HEK293 (cell line): ENCODE measurements at regions not wholly inside any gene's neighbourhood (a gene's known extent, or its start where the extent isn't known, plus 50 kb on each side); places are given as distances from the start of the nearest gene placed in this dataset.

Source experiments
- GLIS2 ChIP-seq: fragments of 450-650 bp; formaldehyde crosslinking; IDR thresholded peaks from 2 replicates; pipeline ENCODE4 v1.5.1; 2016; ENCODE audit warnings: missing biosample characterization, missing genetic modification characterization
- KLF7 ChIP-seq: fragments of 450-650 bp; formaldehyde crosslinking; IDR thresholded peaks from 2 replicates; pipeline ENCODE4 v1.5.1; 2016; ENCODE audit warnings: missing biosample characterization, missing genetic modification characterization, borderline replicate concordance
- KLF8 ChIP-seq: fragments of 450-650 bp; formaldehyde crosslinking; IDR thresholded peaks from 2 replicates; pipeline ENCODE4 v1.5.1; 2016; ENCODE audit warnings: missing biosample characterization, missing genetic modification characterization
- OVOL3 ChIP-seq: fragments of 450-650 bp; formaldehyde crosslinking; IDR thresholded peaks from 2 replicates; pipeline ENCODE4 v1.5.1; 2016; ENCODE audit warnings: missing biosample characterization, missing genetic modification characterization
- TCF7L2 ChIP-seq: IDR thresholded peaks from 2 replicates; pipeline ENCODE4 v1.6.1; 2011; ENCODE audit warnings: low read depth, mild to moderate bottlenecking, inconsistent platforms, low read length, moderate library complexity, borderline replicate concordance
- TRIM28 ChIP-seq: IDR thresholded peaks from 2 replicates; pipeline ENCODE4 v1.6.1; 2011; ENCODE audit warnings: low read length, control low read depth, borderline replicate concordance
- ZNF10 ChIP-seq: fragments of 450-650 bp; formaldehyde crosslinking; IDR thresholded peaks from 2 replicates; pipeline ENCODE4 v1.5.1; 2017; ENCODE audit warnings: missing biosample characterization, missing genetic modification characterization
- ZNF121 ChIP-seq: fragments of 450-650 bp; formaldehyde crosslinking; IDR thresholded peaks from 2 replicates; pipeline ENCODE4 v1.5.1; 2016; ENCODE audit warnings: missing biosample characterization, missing genetic modification characterization
- ZNF138 ChIP-seq: fragments of 450-650 bp; formaldehyde crosslinking; IDR thresholded peaks from 2 replicates; pipeline ENCODE4 v1.5.1; 2016; ENCODE audit warnings: missing biosample characterization, missing genetic modification characterization, borderline replicate concordance
- ZNF211 ChIP-seq: fragments of 450-650 bp; formaldehyde crosslinking; IDR thresholded peaks from 2 replicates; pipeline ENCODE4 v1.5.1; 2016; ENCODE audit warnings: low read depth, missing biosample characterization, missing genetic modification characterization
- ZNF23 ChIP-seq: fragments of 450-650 bp; formaldehyde crosslinking; IDR thresholded peaks from 2 replicates; pipeline ENCODE4 v1.5.1; 2016; ENCODE audit warnings: missing biosample characterization, missing genetic modification characterization, borderline replicate concordance
- ZNF239 ChIP-seq: fragments of 450-650 bp; formaldehyde crosslinking; IDR thresholded peaks from 2 replicates; pipeline ENCODE4 v1.5.1; 2016; ENCODE audit warnings: missing biosample characterization, missing genetic modification characterization
- ZNF302 ChIP-seq: fragments of 450-650 bp; formaldehyde crosslinking; IDR thresholded peaks from 2 replicates; pipeline ENCODE4 v1.5.1; 2016; ENCODE audit warnings: missing biosample characterization, missing genetic modification characterization, low read depth
- ZNF335 ChIP-seq: fragments of 450-650 bp; formaldehyde crosslinking; conservative IDR thresholded peaks from 2 replicates; pipeline ENCODE4 v1.5.1; 2016; ENCODE audit warnings: missing biosample characterization, missing genetic modification characterization
- ZNF830 ChIP-seq: fragments of 450-650 bp; IDR thresholded peaks from 2 replicates; pipeline ENCODE4 v1.5.0; 2018; ENCODE audit warnings: missing biosample characterization, missing genetic modification characterization, low read depth, mild to moderate bottlenecking, moderate library complexity
- TF ChIP-seq, protein P1 (sequence below): fragments of 450-650 bp; formaldehyde crosslinking; IDR thresholded peaks from 2 replicates; pipeline ENCODE4 v1.5.1; 2017; ENCODE audit warnings: missing biosample characterization, missing genetic modification characterization
- TF ChIP-seq, protein P2 (sequence below): fragments of 450-650 bp; formaldehyde crosslinking; IDR thresholded peaks from 2 replicates; pipeline ENCODE4 v1.5.1; 2016; ENCODE audit warnings: missing biosample characterization, missing genetic modification characterization
- TF ChIP-seq, protein P3 (sequence below): fragments of 450-650 bp; formaldehyde crosslinking; optimal IDR thresholded peaks from 2 replicates; pipeline ENCODE3; 2016; ENCODE audit warnings: missing biosample characterization, mild to moderate bottlenecking, missing genetic modification characterization
- TF ChIP-seq, protein P4 (sequence below): fragments of 450-650 bp; formaldehyde crosslinking; IDR thresholded peaks from 2 replicates; pipeline ENCODE4 v1.5.1; 2017; ENCODE audit warnings: missing biosample characterization, missing genetic modification characterization
- TF ChIP-seq, protein P5 (sequence below): fragments of 450-650 bp; formaldehyde crosslinking; IDR thresholded peaks from 2 replicates; pipeline ENCODE4 v1.5.1; 2016; ENCODE audit warnings: missing biosample characterization, missing genetic modification characterization, borderline replicate concordance
- TF ChIP-seq, protein P6 (sequence below): fragments of 450-650 bp; formaldehyde crosslinking; IDR thresholded peaks from 2 replicates; pipeline ENCODE4 v1.5.1; 2016; ENCODE audit warnings: missing biosample characterization, missing genetic modification characterization
- TF ChIP-seq, protein P7 (sequence below): IDR thresholded peaks from 2 replicates; pipeline ENCODE4 v1.6.1; 2011; ENCODE audit warnings: mild to moderate bottlenecking, low read depth, low read length, borderline replicate concordance
- TF ChIP-seq, protein P8 (sequence below): fragments of 450-650 bp; formaldehyde crosslinking; IDR thresholded peaks from 2 replicates; pipeline ENCODE4 v1.5.1; 2016; ENCODE audit warnings: missing biosample characterization, missing genetic modification characterization, low read depth

DNA sequence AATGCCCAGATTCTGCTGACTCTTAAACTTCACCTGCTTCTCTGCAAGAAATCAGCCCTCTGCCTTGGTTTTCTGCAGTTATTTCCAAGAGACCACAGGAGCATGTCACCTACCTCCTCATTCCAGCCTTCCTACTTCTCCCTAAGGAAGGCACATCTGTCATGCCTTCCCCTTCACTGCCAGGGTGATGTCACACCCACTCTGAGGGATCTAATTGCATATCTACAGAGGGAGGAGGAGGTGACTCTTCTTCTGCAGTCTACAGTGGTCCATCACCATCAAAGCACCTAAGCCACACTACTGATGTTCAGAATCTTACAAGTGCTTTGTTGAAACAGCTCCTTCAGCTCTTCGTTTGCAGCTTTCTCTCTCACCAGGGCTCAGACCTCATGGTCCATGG lies 275.5 kb downstream of the FGFR2 start (continued):
- TF ChIP-seq ZNF335 (tag by site-specific recombination) (no peak), KLF7 (no peak), ZNF302 (tag by site-specific recombination) (no peak), TRIM28 (no peak), KLF8 (no peak), OVOL3 (tag by site-specific recombination) (no peak), ZNF121 (tag by site-specific recombination) (no peak), GLIS2 (tag by site-specific recombination) (no peak), ZNF211 (no peak), ZNF830 (tag by site-specific recombination) (no peak), ZNF138 (tag by site-specific recombination) (no peak), ZNF239 (tag by site-specific recombination) (no peak), ZNF23 (tag by site-specific recombination) (no peak), TCF7L2 (no peak), ZNF10 (no peak; the same call in 1 of the 2 replicates)
- TF ChIP-seq, protein P1, sequence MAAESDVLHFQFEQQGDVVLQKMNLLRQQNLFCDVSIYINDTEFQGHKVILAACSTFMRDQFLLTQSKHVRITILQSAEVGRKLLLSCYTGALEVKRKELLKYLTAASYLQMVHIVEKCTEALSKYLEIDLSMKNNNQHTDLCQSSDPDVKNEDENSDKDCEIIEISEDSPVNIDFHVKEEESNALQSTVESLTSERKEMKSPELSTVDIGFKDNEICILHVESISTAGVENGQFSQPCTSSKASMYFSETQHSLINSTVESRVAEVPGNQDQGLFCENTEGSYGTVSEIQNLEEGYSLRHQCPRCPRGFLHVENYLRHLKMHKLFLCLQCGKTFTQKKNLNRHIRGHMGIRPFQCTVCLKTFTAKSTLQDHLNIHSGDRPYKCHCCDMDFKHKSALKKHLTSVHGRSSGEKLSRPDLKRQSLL: no peak
- TF ChIP-seq, protein P2, sequence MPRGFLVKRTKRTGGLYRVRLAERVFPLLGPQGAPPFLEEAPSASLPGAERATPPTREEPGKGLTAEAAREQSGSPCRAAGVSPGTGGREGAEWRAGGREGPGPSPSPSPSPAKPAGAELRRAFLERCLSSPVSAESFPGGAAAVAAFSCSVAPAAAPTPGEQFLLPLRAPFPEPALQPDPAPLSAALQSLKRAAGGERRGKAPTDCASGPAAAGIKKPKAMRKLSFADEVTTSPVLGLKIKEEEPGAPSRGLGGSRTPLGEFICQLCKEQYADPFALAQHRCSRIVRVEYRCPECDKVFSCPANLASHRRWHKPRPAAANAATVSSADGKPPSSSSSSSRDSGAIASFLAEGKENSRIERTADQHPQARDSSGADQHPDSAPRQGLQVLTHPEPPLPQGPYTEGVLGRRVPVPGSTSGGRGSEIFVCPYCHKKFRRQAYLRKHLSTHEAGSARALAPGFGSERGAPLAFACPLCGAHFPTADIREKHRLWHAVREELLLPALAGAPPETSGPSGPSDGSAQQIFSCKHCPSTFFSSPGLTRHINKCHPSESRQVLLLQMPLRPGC (tag by site-specific recombination): peak; percentile 61; the same call in 1 of the 2 replicates
- TF ChIP-seq, protein P3, sequence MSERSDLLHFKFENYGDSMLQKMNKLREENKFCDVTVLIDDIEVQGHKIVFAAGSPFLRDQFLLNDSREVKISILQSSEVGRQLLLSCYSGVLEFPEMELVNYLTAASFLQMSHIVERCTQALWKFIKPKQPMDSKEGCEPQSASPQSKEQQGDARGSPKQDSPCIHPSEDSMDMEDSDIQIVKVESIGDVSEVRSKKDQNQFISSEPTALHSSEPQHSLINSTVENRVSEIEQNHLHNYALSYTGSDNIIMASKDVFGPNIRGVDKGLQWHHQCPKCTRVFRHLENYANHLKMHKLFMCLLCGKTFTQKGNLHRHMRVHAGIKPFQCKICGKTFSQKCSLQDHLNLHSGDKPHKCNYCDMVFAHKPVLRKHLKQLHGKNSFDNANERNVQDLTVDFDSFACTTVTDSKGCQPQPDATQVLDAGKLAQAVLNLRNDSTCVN (tag by site-specific recombination): no peak
- TF ChIP-seq, protein P4, sequence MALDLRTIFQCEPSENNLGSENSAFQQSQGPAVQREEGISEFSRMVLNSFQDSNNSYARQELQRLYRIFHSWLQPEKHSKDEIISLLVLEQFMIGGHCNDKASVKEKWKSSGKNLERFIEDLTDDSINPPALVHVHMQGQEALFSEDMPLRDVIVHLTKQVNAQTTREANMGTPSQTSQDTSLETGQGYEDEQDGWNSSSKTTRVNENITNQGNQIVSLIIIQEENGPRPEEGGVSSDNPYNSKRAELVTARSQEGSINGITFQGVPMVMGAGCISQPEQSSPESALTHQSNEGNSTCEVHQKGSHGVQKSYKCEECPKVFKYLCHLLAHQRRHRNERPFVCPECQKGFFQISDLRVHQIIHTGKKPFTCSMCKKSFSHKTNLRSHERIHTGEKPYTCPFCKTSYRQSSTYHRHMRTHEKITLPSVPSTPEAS (tag by site-specific recombination): no peak
- TF ChIP-seq, protein P5, sequence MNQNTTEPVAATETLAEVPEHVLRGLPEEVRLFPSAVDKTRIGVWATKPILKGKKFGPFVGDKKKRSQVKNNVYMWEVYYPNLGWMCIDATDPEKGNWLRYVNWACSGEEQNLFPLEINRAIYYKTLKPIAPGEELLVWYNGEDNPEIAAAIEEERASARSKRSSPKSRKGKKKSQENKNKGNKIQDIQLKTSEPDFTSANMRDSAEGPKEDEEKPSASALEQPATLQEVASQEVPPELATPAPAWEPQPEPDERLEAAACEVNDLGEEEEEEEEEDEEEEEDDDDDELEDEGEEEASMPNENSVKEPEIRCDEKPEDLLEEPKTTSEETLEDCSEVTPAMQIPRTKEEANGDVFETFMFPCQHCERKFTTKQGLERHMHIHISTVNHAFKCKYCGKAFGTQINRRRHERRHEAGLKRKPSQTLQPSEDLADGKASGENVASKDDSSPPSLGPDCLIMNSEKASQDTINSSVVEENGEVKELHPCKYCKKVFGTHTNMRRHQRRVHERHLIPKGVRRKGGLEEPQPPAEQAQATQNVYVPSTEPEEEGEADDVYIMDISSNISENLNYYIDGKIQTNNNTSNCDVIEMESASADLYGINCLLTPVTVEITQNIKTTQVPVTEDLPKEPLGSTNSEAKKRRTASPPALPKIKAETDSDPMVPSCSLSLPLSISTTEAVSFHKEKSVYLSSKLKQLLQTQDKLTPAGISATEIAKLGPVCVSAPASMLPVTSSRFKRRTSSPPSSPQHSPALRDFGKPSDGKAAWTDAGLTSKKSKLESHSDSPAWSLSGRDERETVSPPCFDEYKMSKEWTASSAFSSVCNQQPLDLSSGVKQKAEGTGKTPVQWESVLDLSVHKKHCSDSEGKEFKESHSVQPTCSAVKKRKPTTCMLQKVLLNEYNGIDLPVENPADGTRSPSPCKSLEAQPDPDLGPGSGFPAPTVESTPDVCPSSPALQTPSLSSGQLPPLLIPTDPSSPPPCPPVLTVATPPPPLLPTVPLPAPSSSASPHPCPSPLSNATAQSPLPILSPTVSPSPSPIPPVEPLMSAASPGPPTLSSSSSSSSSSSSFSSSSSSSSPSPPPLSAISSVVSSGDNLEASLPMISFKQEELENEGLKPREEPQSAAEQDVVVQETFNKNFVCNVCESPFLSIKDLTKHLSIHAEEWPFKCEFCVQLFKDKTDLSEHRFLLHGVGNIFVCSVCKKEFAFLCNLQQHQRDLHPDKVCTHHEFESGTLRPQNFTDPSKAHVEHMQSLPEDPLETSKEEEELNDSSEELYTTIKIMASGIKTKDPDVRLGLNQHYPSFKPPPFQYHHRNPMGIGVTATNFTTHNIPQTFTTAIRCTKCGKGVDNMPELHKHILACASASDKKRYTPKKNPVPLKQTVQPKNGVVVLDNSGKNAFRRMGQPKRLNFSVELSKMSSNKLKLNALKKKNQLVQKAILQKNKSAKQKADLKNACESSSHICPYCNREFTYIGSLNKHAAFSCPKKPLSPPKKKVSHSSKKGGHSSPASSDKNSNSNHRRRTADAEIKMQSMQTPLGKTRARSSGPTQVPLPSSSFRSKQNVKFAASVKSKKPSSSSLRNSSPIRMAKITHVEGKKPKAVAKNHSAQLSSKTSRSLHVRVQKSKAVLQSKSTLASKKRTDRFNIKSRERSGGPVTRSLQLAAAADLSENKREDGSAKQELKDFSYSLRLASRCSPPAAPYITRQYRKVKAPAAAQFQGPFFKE (tag by site-specific recombination): no peak
- TF ChIP-seq, protein P6, sequence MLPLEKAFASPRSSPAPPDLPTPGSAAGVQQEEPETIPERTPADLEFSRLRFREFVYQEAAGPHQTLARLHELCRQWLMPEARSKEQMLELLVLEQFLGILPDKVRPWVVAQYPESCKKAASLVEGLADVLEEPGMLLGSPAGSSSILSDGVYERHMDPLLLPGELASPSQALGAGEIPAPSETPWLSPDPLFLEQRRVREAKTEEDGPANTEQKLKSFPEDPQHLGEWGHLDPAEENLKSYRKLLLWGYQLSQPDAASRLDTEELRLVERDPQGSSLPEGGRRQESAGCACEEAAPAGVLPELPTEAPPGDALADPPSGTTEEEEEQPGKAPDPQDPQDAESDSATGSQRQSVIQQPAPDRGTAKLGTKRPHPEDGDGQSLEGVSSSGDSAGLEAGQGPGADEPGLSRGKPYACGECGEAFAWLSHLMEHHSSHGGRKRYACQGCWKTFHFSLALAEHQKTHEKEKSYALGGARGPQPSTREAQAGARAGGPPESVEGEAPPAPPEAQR (tag by site-specific recombination): no peak
- TF ChIP-seq, protein P7, sequence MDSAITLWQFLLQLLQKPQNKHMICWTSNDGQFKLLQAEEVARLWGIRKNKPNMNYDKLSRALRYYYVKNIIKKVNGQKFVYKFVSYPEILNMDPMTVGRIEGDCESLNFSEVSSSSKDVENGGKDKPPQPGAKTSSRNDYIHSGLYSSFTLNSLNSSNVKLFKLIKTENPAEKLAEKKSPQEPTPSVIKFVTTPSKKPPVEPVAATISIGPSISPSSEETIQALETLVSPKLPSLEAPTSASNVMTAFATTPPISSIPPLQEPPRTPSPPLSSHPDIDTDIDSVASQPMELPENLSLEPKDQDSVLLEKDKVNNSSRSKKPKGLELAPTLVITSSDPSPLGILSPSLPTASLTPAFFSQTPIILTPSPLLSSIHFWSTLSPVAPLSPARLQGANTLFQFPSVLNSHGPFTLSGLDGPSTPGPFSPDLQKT: no peak
- TF ChIP-seq, protein P8, sequence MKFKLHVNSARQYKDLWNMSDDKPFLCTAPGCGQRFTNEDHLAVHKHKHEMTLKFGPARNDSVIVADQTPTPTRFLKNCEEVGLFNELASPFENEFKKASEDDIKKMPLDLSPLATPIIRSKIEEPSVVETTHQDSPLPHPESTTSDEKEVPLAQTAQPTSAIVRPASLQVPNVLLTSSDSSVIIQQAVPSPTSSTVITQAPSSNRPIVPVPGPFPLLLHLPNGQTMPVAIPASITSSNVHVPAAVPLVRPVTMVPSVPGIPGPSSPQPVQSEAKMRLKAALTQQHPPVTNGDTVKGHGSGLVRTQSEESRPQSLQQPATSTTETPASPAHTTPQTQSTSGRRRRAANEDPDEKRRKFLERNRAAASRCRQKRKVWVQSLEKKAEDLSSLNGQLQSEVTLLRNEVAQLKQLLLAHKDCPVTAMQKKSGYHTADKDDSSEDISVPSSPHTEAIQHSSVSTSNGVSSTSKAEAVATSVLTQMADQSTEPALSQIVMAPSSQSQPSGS (tag by site-specific recombination): peak; percentile 81
